ENCODE measurements at regions not wholly inside any gene's neighbourhood (a gene's known extent, or its start where the extent isn't known, plus 50 kb on each side); places are given as distances from the start of the nearest gene placed in this dataset.
A peak's percentile ranks its signal among the peaks of the same experiment; 100 is the strongest.

GRCh38 chr18:79611040-79611681 lies 68.4 kb upstream of the CTDP1 start:
- DNase-seq: no peak

DNA sequence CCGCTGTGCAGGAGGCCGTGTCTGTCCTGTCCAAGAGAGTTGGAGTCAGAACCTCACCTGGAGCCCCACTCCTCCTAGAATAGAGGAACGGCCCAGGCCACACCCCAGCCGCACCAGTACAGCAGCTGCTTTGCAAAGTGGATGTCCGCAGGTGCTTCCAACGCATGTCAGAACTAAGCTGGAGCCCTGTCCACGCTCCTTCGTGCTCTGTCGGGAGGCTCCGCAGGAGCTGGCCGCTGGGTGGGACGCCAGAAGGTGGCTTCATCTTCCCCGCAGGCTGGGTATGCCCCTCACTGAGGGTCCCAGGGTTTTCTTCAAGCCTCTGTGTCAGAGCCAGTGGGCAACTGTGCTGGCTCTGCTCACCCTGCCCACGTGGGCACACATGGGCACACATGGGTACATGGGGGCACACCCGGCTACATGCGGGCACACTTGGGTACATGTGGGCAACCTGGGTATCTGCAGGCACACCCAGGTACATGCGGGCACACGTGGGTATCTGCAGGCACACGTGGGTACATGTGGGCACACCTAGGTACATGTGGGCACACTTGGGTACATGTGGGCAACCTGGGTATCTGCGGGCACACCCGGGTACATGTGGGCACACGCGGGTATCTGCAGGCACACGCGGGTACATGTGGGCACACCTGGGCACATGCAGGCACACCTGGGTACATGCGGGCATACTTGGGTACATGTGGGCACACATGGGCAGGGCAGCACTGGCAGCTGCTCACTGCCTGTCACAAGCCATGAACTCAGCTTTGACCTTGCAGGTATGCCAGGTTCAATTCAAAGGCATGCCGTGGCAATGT lies 67.1 kb upstream of the CTDP1 start:
- DNase-seq: no peak

DNA sequence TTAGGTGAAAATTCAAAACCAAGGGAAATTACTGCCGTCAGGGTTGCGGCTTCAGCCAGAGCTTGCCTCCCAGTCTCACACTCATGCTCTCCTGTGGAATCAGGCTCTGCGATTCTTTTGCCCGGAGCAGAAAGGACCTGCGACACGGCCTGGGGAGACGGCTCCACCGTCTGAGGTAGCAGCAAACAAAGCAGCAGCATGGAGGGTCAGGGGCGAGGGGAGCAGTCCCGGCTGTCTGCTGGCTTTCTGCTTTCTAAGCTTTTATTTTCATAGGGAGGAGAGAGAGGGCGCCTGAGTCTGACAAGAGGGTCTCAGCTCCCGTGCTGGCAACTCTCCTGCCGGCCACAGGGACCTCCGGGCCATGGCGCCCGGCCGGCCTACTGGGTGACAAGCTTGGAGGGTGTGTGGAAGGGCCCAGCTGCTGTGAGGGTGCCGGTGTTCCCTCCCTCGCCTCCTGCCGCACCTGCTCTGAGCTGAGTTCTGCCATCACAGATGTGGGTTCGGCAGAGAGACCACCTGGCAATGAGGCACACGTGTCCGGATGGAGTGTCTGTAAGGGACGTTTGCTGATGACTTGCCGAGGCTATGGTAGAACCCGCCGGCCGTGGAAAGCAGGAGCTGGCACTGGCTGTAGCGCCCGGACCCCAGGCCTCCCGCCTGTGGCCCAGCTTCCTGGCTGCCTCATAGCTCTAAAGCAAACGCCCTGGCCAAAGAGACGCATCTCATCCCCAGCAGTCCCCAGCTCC lies 66.2 kb upstream of the CTDP1 start:
- no peak for DNase-seq

- peak; percentile 5 for DNase-seq
Observed at GRCh38 chr18:79614211-79614955, 65.2 kb upstream of the CTDP1 start.

GRCh38 chr18:79615091-79615490 lies 64.5 kb upstream of the CTDP1 start:
- no peak for DNase-seq

DNA sequence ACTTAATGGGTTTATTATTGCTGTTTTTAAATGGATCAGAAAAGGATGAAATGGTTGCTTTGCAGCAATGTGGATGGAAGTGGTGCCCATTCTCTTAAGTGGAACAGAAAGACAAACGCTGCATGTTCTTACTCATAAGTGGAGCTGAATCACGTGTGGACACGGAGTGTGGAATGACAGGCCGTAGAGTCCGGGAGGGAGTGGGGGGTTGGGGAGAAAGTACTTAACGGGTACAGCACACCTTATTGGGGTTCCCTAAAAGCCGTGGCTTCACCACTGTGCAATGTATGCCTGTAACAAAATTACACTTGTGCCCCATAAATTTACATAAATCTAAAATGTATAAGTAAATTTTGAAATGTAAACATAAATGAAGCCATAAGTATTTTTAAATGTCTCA lies 64.0 kb upstream of the CTDP1 start:
- DNase-seq: no peak

DNA sequence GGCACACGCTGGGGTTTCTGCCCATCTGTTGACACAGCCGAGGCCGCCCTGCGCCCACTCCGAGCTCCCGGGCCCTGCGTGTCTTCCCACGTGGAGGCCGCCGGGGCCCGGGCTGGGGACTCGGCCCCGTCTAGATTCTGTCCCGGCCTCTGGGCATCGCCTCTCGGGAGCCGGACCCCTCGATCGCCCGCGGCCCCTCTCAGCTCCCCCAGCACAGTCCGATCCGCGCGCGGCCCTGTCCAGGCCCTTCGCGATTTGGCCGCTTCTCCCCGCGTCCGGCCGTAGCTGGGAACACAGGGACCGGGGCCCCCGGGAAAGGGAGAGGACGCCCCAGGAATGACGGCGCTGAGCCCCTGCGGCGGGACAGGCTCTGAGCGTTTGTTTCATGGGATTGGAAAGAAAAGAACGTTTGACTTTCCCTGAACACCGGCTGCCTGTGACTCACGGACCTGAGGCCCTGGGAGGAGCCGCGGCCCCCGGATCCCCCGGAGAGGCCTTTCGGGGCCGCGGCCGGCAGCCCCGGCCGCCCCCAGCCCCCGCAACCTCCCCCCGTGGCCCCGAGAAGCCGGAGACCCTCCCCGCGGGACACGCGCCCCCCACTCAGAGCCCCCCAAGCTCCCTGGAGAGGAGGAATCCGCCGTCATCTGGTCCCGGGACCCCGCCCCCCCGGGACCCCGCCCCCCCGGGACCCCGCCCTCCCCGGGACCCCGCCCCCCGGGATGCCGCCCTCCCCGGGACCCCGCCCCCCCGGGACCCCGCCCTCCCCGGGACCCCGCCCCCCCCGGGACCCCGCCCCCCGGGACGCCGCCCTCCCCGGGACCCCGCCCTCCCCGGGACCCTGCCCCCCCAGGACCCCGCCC lies 62.7 kb upstream of the CTDP1 start:
- DNase-seq: no peak

GRCh38 chr18:79617511-79618500 lies 61.8 kb upstream of the CTDP1 start:
- DNase-seq: no peak

DNA sequence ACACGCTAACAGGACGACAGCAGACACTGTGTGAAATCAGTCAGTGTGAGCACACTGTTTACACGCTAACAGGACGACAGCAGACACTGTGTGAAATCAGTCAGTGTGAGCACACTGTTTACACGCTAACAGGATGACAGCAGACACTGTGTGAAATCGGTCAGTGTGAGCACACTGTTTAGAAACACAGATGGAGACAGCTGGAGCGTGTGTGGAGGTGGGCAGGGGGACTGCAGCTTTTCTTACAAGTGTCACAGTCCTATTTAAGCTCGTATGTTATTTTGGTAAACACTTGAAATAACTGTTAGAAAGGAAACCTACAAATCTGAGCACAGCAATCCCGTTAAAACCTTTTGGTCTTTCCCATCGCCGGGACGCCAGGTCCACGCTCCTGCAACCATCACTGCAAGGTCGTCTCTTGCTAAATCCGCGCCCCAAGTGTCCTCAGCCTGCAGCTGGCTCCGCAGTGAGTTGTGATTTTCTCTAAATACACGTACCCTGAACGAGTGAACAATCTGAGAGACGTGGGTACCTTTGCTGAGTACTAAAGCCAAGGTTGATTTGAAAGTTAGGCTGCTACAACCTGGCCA lies 58.9 kb upstream of the CTDP1 start:
- DNase-seq: no peak

- DNase-seq: no peak
Observed at GRCh38 chr18:79621501-79621900, 58.1 kb upstream of the CTDP1 start.

DNA sequence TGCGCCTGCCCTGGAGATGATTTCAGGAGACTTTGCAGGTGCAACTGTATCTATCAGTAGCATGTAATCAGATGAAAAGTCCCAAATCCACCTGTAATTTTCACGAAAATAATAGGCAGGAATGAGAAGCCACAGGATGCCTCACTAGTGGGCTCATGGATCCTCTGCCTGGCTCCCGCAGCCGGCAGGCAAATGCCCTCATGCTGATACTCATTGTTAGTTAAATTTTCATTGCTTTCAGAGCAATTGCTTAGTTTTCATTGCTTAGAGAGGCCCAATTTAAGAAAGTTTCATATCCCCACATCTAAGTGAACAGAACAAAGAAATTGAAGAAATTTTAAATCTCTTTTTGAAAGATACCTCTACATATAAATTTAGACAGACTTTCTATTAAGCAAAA lies 57.6 kb upstream of the CTDP1 start:
- no peak for DNase-seq

DNA sequence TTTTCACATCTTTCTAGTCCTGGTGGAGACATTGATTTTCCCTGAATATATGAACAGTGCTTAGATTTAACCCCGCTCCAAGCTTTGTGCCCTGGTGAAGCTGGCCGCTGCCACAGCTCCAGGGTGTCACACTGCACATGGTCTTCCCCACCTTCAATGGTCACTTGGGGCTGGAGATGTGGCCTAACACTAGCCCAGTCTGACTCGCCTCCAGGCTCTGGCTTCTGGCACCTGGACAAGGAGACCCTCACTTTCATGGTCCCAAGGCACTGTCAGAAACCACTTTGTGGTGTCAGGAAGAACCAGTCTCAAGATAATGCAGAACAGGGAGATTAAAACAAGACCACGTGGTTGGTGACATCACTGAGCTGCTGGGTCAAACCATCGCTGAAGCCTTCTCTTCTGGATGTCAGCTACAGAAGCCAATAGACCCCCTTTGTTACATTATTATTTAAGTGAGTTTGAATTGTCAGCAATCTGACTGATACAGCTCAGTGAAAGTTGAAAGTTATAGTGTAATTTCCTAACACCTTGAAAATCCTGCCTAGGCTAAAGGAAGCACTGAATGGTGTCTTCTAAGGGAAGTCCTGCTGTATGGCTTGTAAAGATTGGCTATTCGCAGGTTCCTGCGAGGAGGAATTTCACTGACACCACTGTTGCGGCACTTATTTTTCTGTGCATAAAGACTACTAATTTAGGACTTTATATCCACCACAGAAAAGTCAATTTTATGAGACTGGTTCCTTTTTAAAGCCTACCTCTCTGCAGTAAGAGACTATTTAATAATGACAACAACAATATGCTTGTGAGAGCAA lies 55.0 kb upstream of the CTDP1 start:
- DNase-seq: no peak

DNA sequence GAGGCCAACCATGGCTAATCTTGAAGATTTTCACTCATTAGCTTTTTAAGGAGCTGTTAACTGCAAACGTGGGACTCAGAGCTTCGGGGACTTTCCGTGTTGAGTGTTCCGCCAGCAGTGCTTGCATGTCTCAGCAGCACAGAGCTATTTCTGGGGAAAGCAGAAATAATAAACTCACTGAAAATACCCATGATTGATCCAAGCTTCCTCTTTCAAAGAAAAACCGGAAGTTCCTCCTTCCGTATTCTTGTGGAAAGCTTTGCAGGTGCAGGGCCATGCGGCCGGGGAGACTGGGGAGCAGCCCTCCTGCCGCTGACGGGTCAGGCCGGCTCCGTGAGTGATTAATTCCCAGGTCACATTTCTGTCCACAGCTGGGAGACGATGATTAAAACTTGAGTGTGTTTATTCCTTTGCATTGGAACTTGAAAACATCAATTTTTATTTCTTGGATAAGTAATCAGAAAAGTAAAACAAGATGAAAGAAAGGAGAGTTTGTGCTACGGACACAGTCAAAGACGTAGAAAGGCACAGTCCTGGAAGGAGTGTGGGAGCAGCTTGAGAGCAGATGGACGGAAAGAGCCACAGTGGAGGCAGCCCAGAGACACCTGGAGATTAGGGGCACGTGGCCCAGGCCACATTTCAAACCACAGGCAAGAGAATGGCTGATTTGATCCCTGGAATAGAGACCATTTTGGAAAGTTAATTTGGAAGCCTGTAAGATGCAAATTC lies 54.2 kb upstream of the CTDP1 start:
- DNase-seq: no peak

DNA sequence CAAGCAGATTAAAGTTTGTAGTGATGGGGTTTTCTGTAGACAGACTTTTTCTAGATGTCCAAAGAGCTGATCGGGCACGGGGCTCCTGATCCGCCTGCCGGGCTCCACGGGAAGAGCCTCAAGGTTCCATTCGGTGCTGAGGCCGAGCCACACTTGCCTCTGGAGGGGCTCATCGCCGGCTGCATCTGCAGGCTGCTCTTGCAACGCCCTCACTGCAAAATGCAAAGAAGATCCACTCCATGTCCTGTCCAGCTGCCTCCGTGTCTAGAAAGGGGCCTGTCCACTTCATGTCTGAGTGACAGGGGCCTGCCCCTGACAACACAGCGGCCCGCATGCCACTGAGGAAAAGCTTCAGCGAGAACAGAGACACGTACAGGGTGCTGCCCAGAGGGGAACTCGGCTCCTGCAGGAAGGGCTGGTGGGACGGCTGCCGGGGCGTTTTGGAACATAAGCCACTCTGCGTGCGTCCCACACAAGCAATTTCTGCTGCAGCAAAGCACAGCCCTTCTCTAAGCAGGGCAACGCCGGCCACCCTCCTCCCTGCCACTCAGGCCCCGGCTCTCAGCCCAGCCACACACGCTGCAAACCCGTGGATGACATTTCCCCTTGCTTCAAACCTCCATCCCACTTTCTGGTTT lies 53.6 kb upstream of the CTDP1 start:
- DNase-seq: no peak

DNA sequence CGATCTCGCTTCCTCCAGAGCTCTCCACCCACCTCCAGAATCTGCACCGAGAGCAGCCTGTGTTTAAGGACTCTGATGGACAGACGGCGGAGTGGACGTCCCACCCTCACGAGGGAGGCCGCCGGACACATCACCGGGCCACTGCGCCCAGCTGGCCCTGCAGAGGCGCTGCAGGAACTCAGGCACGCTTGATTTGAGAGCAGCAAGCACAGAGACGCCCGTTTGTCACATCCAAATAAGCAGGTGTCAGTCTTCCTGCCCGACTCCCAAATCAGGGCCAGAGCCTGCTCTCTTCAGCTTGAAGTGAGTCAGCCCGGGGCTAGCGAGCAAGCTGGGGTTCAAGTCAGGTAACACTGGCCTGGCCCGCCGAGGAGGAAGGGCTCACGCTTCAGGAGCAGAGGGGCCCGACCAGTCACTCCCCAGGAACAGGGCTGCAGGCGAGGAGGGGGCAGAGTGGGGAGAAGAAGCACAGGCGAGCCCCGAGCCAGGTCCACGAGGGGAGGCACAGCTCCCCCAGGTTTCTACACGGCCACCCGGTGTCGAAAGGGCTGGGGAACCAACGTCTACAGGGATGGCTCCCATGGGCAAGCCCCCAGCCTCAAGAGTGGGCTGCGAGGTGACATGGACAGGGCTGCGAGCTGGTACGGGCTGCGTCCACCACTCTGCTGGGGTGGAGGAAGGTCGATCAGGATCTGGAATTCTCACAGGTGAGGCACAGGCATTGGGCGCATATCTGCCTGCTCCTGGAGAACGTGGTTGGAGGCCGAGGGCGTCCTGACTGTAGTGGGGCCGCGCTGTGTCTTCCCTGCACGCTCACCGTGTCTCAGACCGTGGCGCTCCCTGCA lies 52.5 kb upstream of the CTDP1 start:
- no peak for DNase-seq

DNA sequence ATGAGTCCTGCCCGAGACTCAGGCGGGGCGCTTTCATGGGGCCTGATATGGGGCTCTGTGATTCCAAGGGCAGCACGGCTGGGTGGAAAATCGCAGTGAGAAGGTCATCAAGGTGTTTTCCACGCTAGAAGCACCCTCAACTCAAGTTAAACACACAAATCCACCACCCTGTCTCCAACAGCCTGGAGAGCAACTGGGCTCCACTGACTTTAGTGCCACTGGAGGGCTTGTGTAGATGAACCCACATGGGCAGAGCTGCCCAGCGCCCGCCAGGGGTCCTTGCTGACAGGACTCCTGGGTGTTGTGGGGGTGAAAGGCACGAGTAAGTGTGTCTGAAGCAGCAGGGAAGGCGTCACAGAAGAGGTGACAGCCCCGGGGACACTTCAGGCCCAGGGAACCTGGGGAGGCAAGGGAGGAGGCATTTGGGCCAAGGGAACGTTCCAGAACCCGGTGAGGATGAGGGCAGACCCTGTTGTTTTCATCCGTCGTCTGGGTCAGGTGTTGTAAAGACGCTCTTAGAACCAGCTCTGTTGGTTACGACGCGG lies 51.8 kb upstream of the CTDP1 start:
- DNase-seq: no peak

All from NCI-H2171 treated with DMSO at 0.1 percent for 48 hours (cell line).